GM12874 (cell line): ENCODE measurements at regions not wholly inside any gene's neighbourhood (a gene's known extent, or its start where the extent isn't known, plus 50 kb on each side); places are given as distances from the start of the nearest gene placed in this dataset.

Experiments used
- TF ChIP-seq, protein P1 (sequence below): IDR thresholded peaks from 2 replicates; pipeline ENCODE4 v1.5.1; 2011; ENCODE audit warnings: low read depth, mild to moderate bottlenecking, control low read depth, low read length, moderate library complexity; ENCODE audit not compliant: insufficient read depth

DNA sequence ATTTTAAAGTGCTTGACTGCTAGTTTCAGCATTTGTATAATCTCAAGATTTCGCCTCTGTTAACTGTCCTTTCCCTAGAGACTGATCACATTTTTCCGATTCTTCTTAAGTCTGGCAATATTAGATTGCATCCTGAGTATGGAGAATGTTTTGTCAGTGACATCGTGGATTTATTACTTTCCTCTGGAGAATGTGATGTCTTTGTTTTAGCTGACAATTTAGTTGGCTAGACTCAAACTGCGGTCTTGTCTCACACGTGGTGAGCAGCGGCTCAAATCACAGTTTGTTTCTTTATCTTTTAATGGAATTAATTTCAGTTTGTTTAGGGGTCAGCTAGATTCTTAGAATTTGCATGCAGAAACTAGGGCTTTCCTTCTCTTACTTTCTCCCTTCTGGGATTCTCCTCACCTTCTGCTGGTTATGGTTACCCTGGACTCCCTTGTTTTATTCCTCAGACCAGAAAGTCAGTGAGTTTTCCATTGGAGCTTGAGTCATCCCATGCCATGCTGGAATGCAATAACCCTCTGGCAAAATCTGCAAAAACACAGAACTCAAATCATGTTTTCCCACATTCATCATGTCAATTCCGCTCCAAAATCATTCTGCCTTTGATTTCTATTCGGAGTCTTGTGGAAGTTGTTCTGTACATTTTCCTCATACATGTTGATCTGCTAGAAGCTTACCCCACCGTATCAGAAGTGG is 327.2 kb upstream of the TRIB2 start:
- TF ChIP-seq, protein P1, sequence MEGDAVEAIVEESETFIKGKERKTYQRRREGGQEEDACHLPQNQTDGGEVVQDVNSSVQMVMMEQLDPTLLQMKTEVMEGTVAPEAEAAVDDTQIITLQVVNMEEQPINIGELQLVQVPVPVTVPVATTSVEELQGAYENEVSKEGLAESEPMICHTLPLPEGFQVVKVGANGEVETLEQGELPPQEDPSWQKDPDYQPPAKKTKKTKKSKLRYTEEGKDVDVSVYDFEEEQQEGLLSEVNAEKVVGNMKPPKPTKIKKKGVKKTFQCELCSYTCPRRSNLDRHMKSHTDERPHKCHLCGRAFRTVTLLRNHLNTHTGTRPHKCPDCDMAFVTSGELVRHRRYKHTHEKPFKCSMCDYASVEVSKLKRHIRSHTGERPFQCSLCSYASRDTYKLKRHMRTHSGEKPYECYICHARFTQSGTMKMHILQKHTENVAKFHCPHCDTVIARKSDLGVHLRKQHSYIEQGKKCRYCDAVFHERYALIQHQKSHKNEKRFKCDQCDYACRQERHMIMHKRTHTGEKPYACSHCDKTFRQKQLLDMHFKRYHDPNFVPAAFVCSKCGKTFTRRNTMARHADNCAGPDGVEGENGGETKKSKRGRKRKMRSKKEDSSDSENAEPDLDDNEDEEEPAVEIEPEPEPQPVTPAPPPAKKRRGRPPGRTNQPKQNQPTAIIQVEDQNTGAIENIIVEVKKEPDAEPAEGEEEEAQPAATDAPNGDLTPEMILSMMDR = no peak

DNA sequence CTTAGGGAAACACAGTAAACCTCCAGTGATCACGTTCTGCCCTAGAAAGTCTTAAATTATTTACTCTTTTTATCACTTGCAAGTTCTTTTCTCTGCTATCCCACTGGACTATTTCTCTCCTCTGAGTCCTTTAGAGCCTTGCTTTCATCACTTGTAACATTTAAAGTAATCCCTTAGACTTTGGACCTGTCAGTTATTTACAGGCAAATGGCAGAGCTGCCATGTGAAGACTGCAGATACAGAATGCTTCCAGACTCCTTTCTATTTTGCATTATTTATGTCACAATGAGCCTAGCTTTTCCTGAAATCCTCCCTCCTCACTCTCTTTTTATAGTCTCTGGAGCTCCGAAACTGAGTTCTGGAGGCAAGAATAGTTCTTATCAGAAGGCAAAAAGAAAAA is 325.6 kb upstream of the TRIB2 start:
- TF ChIP-seq, protein P1 = no peak

DNA sequence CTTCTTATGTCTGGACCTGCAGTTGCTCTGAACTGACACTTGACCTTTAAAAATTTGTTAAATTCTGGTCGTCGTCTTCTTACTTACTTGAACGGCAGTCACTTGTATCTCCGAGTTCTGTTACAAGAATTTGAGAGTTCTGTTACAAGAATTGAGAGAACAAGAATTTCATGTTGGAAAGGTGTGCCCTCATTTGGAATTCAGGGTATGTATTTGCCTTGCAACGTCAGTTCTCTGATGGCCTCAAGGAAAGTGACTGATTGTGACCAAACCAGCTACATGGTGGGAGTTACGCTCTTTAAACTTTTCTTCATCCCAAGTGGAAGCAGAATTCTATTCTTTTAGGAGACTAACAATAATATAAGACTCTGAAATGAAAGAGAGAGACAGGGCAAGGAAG is 320.0 kb upstream of the TRIB2 start:
- TF ChIP-seq, protein P1 = no peak

DNA sequence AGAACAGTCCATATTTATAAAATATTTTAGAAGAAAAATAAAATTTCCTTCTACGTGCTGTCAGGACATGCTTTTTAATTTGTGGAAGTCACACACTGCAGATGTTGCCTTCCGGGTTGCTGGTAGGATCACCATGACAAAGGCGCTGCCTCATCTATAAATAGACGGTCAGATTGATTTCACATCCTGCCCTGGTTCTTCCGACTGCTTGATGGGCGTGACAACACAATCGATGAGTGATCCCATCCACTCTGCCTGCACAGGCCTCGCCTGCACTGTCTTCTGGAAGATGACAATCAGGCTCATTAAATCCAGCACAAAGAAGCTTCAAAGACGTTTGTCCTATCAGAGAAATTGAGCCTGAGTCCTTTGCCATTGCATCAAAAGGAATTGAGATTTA is 318.9 kb upstream of the TRIB2 start:
- TF ChIP-seq, protein P1 = no peak

DNA sequence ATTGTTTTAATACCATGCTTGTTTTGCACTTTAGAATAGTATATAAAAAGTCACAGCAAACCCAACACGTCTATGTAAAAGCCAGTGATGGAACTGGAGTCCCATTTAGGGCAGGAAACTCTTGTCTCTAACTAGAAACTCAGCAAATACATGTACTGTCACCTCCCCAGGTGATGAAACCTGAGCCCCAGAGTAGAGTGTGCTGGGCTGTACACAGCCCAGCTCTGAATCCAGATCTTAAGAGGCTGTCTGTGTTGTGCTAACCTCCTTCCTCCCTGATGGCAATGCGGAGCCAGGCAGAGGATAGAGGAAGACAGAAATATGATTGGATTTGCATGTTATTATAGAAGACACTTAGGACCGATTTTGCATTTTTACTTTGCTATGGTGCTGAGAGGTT is 317.5 kb upstream of the TRIB2 start:
- TF ChIP-seq, protein P1 = no peak

DNA sequence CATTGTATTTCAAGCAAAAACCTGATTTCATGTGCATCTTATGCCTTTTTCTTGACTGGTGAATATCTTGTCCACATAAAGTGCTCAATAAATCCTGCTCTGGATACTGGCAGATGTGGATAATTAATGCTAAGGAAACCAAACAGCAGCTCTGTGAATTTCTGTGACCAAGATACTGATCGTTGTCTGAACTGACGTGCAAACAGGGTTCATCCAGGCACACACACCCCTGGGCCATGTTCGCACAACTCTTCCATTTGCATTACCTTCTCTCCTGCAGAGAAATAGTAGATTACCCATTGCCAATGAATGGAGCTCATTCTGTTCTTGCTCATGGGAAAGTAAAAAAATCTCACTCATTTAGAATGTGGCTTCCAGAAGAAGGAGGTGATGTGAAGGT is 316.2 kb upstream of the TRIB2 start:
- TF ChIP-seq, protein P1 = no peak

DNA sequence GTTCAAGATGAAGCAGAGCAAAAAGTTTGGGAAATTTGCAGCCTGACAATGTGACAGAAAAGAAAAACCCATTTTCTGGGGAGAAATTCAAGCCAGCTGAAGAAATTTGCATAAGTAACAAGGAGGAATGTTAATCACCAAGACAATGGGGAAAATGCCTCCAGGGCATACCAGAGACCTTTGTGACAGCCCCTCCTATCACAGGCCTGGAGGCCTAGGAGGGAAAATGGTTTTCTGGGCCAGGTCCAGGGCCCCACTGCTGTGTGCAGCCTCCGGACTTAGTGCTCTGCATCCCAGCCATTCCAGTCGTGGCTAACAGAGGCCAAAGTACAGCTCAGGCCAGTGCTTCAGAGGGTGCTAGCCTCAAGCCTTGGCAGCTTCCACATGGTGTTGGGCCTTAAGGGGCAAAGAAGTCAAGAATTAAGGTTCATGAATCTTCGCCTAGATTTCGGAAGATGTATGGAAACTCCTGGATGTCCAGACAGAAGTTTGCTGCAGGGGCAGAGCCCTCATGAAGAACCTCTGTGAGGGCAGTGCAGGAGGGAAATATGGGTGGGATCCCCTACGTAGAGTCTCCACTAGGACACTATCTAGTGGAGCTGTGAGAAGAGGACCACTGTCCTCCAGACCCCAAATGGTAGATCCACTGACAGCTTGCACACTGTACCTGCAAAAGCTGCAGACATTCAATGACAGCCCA is 314.1 kb upstream of the TRIB2 start:
- TF ChIP-seq, protein P1 = no peak
